GM08714 (cell line): ENCODE measurements at regions not wholly inside any gene's neighbourhood (a gene's known extent, or its start where the extent isn't known, plus 50 kb on each side); places are given as distances from the start of the nearest gene placed in this dataset.
"Not testable (repeated sequence)": the region's sequence is repeated elsewhere in the genome, so short reads cannot be mapped to it uniquely, and the experiment has no call there.

Source experiments
- H3K4me3 ChIP-seq: fragments of 200-500 bp; sonication (Bioruptor generic); 2 replicates; pipeline ENCODE4 v1.5.1; 2014; ENCODE audit warnings: mild to moderate bottlenecking, low read length, inconsistent platforms
- ZNF274 ChIP-seq: IDR thresholded peaks from 2 replicates; pipeline ENCODE4 v1.6.1; 2012; ENCODE audit warnings: mild to moderate bottlenecking, low read depth, low read length

GRCh38 chr3:197404754-197405153, 106.3 kb upstream of the DLG1 start:
- H3K4me3 ChIP-seq = no peak overlapping the region
- no peak for TF ChIP-seq ZNF274

DNA sequence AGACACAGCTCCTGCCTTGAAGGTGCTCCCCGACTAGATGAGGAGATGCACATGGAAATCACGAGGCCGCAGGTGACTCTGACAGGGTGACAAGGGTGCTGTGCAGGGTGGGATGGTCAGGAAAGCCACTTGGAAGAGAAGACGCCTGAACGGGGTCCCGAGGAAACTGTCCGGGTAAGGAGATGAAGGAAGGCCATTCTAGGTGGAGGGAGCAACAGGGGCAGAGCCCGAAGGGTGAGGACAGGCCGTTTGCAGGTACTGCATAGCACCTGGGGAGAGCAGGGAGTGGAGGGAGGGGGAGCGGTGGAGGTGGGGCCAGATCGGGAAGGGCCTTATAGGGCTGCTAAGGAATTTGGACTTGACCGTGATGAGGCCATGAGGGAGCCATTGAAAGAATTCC, 105.6 kb upstream of the DLG1 start:
- no peak overlapping the region for H3K4me3 ChIP-seq
- TF ChIP-seq ZNF274 = no peak

DNA sequence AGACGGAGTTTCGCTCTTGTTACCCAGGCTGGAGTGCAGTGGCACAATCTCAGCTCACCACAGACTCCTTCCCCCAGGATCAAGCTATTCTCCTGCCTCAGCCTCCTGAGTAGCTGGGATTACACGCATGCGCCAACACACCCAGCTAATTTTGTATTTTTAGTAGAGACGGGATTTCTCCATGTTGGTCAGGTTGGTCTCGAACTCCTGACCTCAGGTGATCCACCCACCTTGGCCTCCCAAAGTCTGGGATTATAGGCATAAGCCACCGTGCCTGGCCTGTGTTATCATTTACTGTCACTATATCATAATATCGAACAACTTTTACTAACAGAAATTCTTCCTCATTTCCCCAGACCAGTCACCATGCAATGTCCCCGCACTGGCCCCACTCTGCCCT, 104.0 kb upstream of the DLG1 start:
- H3K4me3 ChIP-seq = not testable (repeated sequence)

- no peak for TF ChIP-seq ZNF274
- no peak overlapping the region for H3K4me3 ChIP-seq
Measured at GRCh38 chr3:197399486-197399885, 101.1 kb upstream of the DLG1 start.

- TF ChIP-seq ZNF274 = no peak
- no peak overlapping the region for H3K4me3 ChIP-seq
Measured at GRCh38 chr3:197398286-197398878, 100.0 kb upstream of the DLG1 start.

DNA sequence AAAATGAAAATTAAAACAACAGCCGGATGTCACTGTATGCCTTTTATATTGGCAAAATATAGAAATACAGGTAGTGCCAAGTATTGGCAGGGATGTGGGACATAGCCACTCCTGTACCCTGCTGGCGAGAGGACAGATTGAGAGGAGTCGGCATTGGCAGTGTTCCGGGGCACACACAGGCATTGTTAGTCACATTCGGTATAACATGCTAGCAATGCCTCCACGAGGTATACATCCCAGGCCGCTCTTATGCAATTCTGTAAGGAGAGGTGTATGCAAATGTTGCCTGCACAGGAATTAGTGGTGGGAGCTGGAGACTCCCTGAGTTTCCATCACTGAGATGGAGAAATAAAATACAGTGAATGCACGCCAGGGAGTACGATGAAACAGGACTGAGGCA, 99.4 kb upstream of the DLG1 start:
- no peak for TF ChIP-seq ZNF274
- no peak overlapping the region for H3K4me3 ChIP-seq

GRCh38 chr3:197394464-197395321, 96.3 kb upstream of the DLG1 start:
- TF ChIP-seq ZNF274 = no peak
- no peak overlapping the region for H3K4me3 ChIP-seq

- not testable (repeated sequence) for H3K4me3 ChIP-seq
Measured at GRCh38 chr3:197394126-197394463, 95.7 kb upstream of the DLG1 start.

DNA sequence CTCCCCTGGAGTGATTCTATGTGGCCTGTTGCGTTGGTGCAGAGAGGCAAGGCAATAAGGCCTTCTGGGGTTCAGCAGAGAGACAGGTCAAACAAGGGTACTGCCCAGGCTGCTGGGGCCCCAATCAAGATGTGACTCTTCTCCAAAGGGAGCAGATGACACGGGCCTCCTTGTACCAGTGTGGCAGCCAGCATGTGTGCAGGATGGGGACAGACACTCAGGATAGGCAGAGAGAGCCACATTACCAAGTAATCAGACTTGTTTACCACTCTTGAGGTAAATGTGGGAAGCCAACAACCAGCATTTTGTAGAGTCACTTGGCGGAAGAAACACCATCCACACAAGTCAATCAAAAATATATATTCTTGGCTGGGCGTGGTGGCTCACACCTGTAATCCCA, 95.3 kb upstream of the DLG1 start:
- no peak for TF ChIP-seq ZNF274
- no peak overlapping the region for H3K4me3 ChIP-seq

GRCh38 chr3:197392961-197393360, 94.5 kb upstream of the DLG1 start:
- no peak for TF ChIP-seq ZNF274
- no peak overlapping the region for H3K4me3 ChIP-seq

- TF ChIP-seq ZNF274 = no peak
- H3K4me3 ChIP-seq = no peak overlapping the region
Measured at GRCh38 chr3:197381371-197381770, 83.0 kb upstream of the DLG1 start.

- TF ChIP-seq ZNF274 = no peak
- no peak overlapping the region for H3K4me3 ChIP-seq
Measured at GRCh38 chr3:197380786-197381185, 82.4 kb upstream of the DLG1 start.

DNA sequence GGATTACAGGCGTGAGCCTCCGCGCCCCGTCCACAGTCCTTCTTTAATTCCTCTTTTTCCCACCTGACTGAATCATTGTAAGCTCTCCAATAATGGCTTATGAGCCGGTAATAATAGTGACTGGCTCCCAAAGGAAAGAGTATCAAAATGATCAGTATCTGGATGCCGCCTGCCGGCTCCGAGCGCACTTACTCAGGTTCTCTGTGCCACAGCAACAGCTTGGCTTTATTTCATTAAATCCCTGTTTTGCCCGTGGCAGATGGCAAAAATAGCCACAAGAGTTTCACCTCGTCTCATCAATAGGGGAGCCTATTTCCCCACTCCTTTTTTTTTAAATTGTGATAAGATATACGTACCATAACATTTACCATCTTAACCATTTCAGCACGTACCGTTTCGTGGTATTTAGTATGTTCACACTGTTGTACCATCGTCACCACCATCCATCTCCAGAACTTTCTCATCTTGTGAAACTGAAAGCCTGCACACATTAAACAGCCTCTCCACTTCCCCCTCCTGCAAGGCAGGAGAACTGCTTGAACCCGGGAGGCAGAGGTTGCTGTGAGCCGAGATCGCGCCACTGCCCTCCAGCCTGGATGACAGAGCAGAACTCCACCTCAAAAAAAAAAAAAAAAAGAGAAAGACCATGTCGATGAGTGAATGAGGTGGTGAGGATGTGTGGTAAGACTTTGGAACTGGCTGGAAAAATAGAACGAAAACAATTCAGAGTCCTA, 80.7 kb upstream of the DLG1 start:
- no peak overlapping the region for H3K4me3 ChIP-seq

GRCh38 chr3:197376735-197377555, 78.5 kb upstream of the DLG1 start:
- no peak for TF ChIP-seq ZNF274
- H3K4me3 ChIP-seq = no peak overlapping the region

More for the DNA sequence above, 80.7 kb upstream of the DLG1 start:
- no peak for TF ChIP-seq ZNF274
